NCI-H1694 (cell line): ENCODE measurements at regions not wholly inside any gene's neighbourhood (a gene's known extent, or its start where the extent isn't known, plus 50 kb on each side); places are given as distances from the start of the nearest gene placed in this dataset.

Experiments
- DNase-seq: peaks from one replicate; lab custom pipeline; 2025; lab: John Stamatoyannopoulos, UW

- DNase-seq: no peak
These were observed 197.0 kb downstream of the AXIN2 start for GRCh38 chr17:65364438-65364837.

GRCh38 chr17:65362826-65363225 lies 198.6 kb downstream of the AXIN2 start:
- no peak for DNase-seq

- DNase-seq: no peak
These were observed 200.4 kb downstream of the AXIN2 start for GRCh38 chr17:65360961-65361552.

DNA sequence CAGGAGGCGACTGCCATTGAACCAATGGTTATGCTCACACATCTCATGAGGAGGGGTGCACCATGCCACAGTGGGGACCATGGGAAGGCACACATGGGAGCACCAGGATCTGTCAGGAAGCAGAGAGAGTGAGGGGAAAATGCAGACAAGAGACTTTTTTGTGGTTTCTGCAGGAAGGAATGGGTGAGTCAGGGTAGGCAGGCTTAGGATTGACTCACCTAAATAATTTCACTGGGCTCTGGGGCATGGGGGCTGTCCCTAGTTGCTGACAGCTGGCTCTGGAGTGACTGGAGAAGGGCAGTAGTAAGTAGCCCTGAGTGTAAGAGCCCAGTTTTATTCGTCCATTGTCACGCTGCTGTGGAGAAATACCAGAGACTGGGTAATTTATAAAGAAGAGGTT lies 202.4 kb downstream of the AXIN2 start:
- DNase-seq: no peak

DNA sequence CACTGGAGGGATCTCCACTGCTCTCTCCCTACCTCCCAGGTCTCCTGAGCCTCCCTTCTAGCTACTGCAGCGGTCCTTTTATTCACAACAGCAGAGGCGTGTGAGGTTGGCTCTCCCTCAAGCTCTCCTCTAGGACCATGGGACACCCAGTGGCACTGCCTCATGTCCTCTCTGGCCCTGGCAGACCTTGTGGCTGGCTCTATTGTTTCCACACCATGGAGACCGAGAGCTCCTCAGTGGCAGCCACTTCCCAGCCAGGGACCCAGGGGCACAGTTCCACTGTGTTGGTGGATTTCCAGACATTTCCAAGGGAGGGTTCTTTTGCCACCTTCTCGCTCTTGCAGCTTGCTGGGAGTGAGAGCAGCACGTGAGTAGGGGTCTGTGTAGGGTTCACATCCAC lies 204.9 kb downstream of the AXIN2 start:
- DNase-seq: no peak

GRCh38 chr17:65355246-65355645 lies 206.2 kb downstream of the AXIN2 start:
- DNase-seq: no peak

DNA sequence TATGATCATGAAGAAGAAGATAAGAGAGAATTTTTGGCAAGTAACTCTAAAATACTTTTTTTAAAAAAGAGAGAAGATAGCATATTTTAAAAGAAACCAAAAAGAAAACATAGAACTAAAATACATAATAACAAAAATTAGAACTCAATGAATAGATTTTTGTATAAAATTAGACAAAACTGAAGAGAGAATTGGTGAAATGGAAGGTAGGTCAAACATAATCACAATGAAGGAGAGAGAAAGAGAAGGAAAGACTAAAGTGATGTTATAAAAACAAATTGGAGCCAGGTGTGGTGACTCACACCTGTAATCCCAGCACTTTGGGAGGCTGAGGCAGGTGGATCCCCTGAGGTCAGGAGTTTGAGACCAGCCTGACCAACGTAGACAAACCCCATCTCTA lies 211.5 kb downstream of the AXIN2 start:
- no peak for DNase-seq

GRCh38 chr17:65346166-65346565 lies 209.0 kb downstream of the RGS9 start:
- no peak for DNase-seq

- no peak for DNase-seq
These were observed 208.3 kb downstream of the RGS9 start for GRCh38 chr17:65345261-65346005.

GRCh38 chr17:65340401-65340800 lies 203.2 kb downstream of the RGS9 start:
- DNase-seq: no peak

- no peak for DNase-seq
These were observed 197.2 kb downstream of the RGS9 start for GRCh38 chr17:65334406-65334805.

- DNase-seq: no peak
These were observed 195.6 kb downstream of the RGS9 start for GRCh38 chr17:65332779-65333178.

GRCh38 chr17:65332375-65332774 lies 195.2 kb downstream of the RGS9 start:
- DNase-seq: no peak

DNA sequence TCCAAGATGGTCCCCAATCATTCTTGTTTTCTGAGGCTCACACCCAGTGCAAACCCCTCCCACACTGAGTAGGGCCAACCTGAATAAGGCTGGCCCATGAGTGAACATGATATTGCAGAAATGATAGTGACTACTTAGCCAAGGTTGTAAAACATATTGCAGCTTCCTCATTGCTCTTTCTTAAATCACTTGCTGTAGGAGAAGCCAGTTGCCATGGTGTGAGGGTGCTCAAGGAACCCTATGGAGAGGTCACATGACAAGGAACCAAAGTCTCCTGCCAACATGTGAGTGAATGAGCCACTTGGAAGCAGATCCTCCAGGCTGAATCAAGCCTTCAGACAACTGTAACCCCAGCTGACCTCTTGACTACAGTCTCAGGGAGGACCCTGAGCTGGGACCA lies 191.4 kb downstream of the RGS9 start:
- DNase-seq: no peak

DNA sequence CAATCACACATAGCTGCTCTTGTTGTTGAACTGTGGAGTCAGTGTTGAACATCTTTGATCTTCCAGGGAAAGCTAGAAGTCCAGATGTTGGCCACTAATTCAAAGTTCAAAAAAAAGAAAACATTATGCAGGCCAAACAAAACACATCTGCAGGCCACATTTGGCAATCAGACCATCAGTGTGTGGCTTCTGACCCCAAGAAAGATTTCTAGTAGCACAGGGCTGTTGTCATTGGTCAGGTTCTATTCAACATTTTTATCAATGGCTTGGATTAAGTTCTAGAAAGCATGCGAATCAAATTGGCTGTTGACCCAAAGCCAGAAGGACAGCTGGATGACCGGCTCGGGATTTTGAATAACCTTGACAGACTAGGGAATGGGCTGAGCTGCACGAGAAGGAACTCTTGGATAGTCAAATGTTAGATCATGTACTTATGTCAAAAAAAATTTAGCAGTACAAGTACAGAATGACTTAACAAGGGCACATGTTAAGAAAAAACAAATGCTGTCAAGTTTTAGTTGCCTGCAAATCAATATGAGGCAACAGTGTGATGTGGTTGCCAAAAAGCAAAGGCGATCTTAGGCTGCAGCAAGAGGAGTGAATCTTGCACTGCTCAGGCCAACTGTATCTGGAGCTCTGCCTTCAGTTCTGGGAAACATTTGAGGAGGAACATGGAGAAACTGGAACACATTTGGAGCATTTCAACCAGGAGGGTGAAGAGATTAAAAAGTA lies 187.6 kb downstream of the RGS9 start:
- DNase-seq: no peak

- no peak for DNase-seq
These were observed 185.9 kb downstream of the RGS9 start for GRCh38 chr17:65323049-65323448.

- no peak for DNase-seq
These were observed 183.7 kb downstream of the RGS9 start for GRCh38 chr17:65320820-65321219.

GRCh38 chr17:65314212-65314611 lies 177.0 kb downstream of the RGS9 start:
- no peak for DNase-seq

- DNase-seq: no peak
These were observed 175.7 kb downstream of the RGS9 start for GRCh38 chr17:65312718-65313377.

- no peak for DNase-seq
These were observed 174.1 kb downstream of the RGS9 start for GRCh38 chr17:65311261-65311660.

GRCh38 chr17:65307961-65308316 lies 170.8 kb downstream of the RGS9 start:
- DNase-seq: no peak

- no peak for DNase-seq
These were observed 170.2 kb downstream of the RGS9 start for GRCh38 chr17:65307081-65307960.
